Sigmoid colon (tissue), 4 donors: ENCODE measurements at regions not wholly inside any gene's neighbourhood (a gene's known extent, or its start where the extent isn't known, plus 50 kb on each side); places are given as distances from the start of the nearest gene placed in this dataset.

ENCODE experiments used
- EP300 ChIP-seq, 4 donors: sonication (generic); formaldehyde crosslinking; IDR thresholded peaks; one replicate each; pipeline ENCODE4 v1.6.1; 2017; ENCODE audit warnings: antibody characterized with exemption in 4 of 4
- POLR2A ChIP-seq, 2 donors: fragments of 450-650 bp; IDR thresholded peaks; one replicate each; pipeline ENCODE4 v1.6.1; 2016; ENCODE audit warnings: antibody characterized with exemption in 2 of 2, mild to moderate bottlenecking in 2 of 2, moderate library complexity in 2 of 2
- POLR2AphosphoS5 ChIP-seq, 4 donors: sonication (generic); formaldehyde crosslinking; IDR thresholded peaks; one replicate each; pipeline ENCODE4 v1.6.1; 2017; ENCODE audit warnings: antibody characterized with exemption in 4 of 4
- TF ChIP-seq, protein P1 (sequence below), 4 experiments: fragments of 450-650 bp in 3 of 4; fragments of 200-600 bp in 1 of 4; IDR thresholded peaks; one replicate each; pipeline ENCODE4 v1.5.1; 2016 to 2019; ENCODE audit warnings: antibody characterized with exemption in 4 of 4, mild to moderate bottlenecking in 3 of 4, moderate library complexity in 2 of 4

DNA sequence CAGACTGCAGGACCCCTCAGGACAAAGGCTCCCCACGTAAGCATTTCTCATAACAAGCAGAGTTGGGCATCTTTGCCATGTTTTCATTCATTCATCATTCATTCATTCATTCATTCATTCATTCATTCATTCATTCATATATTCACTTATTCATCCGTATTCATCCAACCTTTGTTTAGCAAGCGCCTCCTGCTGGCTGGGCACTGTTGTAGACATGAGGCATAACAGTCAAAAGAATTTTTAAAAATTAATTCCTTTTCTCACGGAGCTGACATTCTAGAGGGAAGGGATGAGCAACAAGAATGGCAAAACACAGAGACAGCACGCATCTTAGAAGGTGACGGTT lies 351.7 kb upstream of the TNRC6C start:
- TF ChIP-seq POLR2A (IDR thresholded peaks at IDR 0.05), result no peak
- no peak for TF ChIP-seq EP300 (IDR thresholded peaks at IDR 0.05)
- TF ChIP-seq, protein P1, sequence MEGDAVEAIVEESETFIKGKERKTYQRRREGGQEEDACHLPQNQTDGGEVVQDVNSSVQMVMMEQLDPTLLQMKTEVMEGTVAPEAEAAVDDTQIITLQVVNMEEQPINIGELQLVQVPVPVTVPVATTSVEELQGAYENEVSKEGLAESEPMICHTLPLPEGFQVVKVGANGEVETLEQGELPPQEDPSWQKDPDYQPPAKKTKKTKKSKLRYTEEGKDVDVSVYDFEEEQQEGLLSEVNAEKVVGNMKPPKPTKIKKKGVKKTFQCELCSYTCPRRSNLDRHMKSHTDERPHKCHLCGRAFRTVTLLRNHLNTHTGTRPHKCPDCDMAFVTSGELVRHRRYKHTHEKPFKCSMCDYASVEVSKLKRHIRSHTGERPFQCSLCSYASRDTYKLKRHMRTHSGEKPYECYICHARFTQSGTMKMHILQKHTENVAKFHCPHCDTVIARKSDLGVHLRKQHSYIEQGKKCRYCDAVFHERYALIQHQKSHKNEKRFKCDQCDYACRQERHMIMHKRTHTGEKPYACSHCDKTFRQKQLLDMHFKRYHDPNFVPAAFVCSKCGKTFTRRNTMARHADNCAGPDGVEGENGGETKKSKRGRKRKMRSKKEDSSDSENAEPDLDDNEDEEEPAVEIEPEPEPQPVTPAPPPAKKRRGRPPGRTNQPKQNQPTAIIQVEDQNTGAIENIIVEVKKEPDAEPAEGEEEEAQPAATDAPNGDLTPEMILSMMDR (IDR thresholded peaks at IDR 0.05), result no peak
- no peak for TF ChIP-seq POLR2AphosphoS5 (IDR thresholded peaks at IDR 0.05)
